Endothelial cell of umbilical vein (primary cell): ENCODE measurements at regions not wholly inside any gene's neighbourhood (a gene's known extent, or its start where the extent isn't known, plus 50 kb on each side); places are given as distances from the start of the nearest gene placed in this dataset.

Experiments used
- BruUV-seq: library from RNA; stranded (reverse); fragments of 400-500 nt; replicated peaks from 2 replicates; lab custom pipeline; 2021; lab: Mats Ljungman, UMichigan
- CTCF ChIA-PET: fragments of 300-600, 350-600 bp; sonication (Branson Sonifier 250); formaldehyde crosslinking; loops from one replicate; lab custom pipeline; 2021; ENCODE audit warnings: antibody characterized with exemption, inconsistent platforms; lab: Charles Lee
- POLR2A ChIA-PET: fragments of 300-600, 350-600 bp; sonication (Branson Sonifier 250); formaldehyde crosslinking; loops from one replicate; lab custom pipeline; 2021; ENCODE audit warnings: antibody characterized with exemption, inconsistent platforms; lab: Charles Lee
- DNase-seq: peaks from one replicate; pipeline ENCODE4 v3.0.0-alpha.2; 2011; ENCODE audit warnings: low read depth, low spot score
- FAIRE-seq: peaks from 2 replicates; lab custom pipeline; 2011; peaks lifted over from hg19 to GRCh38; lab: Jason Lieb, UNC
- H2AFZ ChIP-seq: 2 replicates; pipeline ENCODE4 v1.6.0; 2012; ENCODE audit warnings: low read depth, low read length, control low read depth, inconsistent platforms
- H3K27ac ChIP-seq: 2 replicates; pipeline ENCODE4 v1.5.1; 2011; ENCODE audit warnings: low read depth, mild to moderate bottlenecking, control low read depth, low read length, moderate library complexity; ENCODE audit not compliant: insufficient read depth
- H3K27me3 ChIP-seq, 2 experiments: 2 replicates each; pipeline versions ENCODE4 v1.6.0 to v1.6.1; 2011; ENCODE audit warnings: low read length in 2 of 2, mixed read lengths in 1 of 2; ENCODE audit not compliant: control insufficient read depth in 2 of 2, insufficient read depth in 2 of 2
- H3K36me3 ChIP-seq, 2 experiments: 2 replicates in 1 of 2; 3 replicates in 1 of 2; pipeline ENCODE4 v1.5.1; 2011; ENCODE audit warnings: low read length in 2 of 2, mild to moderate bottlenecking in 1 of 2, moderate library complexity in 1 of 2; ENCODE audit not compliant: control insufficient read depth in 2 of 2, insufficient read depth in 2 of 2; ENCODE audit errors: extremely low read depth in 1 of 2
- H3K4me1 ChIP-seq: 3 replicates; pipeline ENCODE4 v1.5.1; 2011; ENCODE audit warnings: mild to moderate bottlenecking, low read length; ENCODE audit not compliant: control insufficient read depth, insufficient read depth; ENCODE audit errors: extremely low read depth
- H3K4me2 ChIP-seq: 2 replicates; pipeline ENCODE4 v1.6.1; 2011; ENCODE audit warnings: low read length, control low read depth, mixed read lengths; ENCODE audit not compliant: insufficient read depth
- H3K4me3 ChIP-seq, 3 experiments: fragments of 200-600 bp in 1 of 3; sonication (generic), shearing (Covaris generic) in 1 of 3; replicated peaks in 1 of 3; 2 replicates each; pipeline ENCODE4 v1.5.1; 2011 to 2016; ENCODE audit warnings: control low read depth in 3 of 3, low read length in 3 of 3, mild to moderate bottlenecking in 2 of 3, inconsistent platforms in 1 of 3, low read depth in 1 of 3, moderate library complexity in 1 of 3; ENCODE audit not compliant: insufficient read depth in 1 of 3
- H3K79me2 ChIP-seq: 2 replicates; pipeline ENCODE4 v1.6.0; 2012; ENCODE audit warnings: low read length, inconsistent platforms; ENCODE audit not compliant: control insufficient read depth, insufficient read depth
- H3K9ac ChIP-seq: replicated peaks from 2 replicates; pipeline ENCODE3; 2011; ENCODE audit warnings: low read length, control low read depth; ENCODE audit not compliant: insufficient read depth; ENCODE audit errors: extremely low read depth
- H3K9me1 ChIP-seq: replicated peaks from 3 replicates; pipeline ENCODE4 v1.6.0; 2011; ENCODE audit warnings: mild to moderate bottlenecking, low read length; ENCODE audit not compliant: control insufficient read depth, insufficient read depth; ENCODE audit errors: extremely low read depth
- H3K9me3 ChIP-seq: replicated peaks from 2 replicates; pipeline ENCODE4 v1.5.1; 2012; ENCODE audit warnings: low read length, inconsistent platforms; ENCODE audit not compliant: control insufficient read depth, insufficient read depth
- H4K20me1 ChIP-seq: replicated peaks from 2 replicates; pipeline ENCODE3; 2011; ENCODE audit warnings: mild to moderate bottlenecking, low read length; ENCODE audit not compliant: control insufficient read depth, insufficient read depth; ENCODE audit errors: extremely low read depth
- CTCF ChIP-seq, 2 donors: IDR thresholded peaks; 1 replicate in 1 of 2; 2 replicates in 1 of 2; pipeline ENCODE4 v1.5.1; 2011; ENCODE audit warnings: low read length in 2 of 2, mild to moderate bottlenecking in 2 of 2, moderate library complexity in 2 of 2, control low read depth in 1 of 2, inconsistent platforms in 1 of 2, low read depth in 1 of 2; ENCODE audit not compliant: insufficient read depth in 1 of 2; ENCODE audit errors: extremely low read depth in 1 of 2
- EZH2 ChIP-seq: IDR thresholded peaks from 2 replicates; pipeline ENCODE4 v1.6.1; 2012; ENCODE audit warnings: borderline replicate concordance, low read depth, mild to moderate bottlenecking, moderate library complexity, low read length, inconsistent platforms; ENCODE audit not compliant: severe bottlenecking
- FOS ChIP-seq: IDR thresholded peaks from 2 replicates; pipeline ENCODE4 v1.6.1; 2011; ENCODE audit warnings: mild to moderate bottlenecking, low read length, moderate library complexity, borderline replicate concordance; ENCODE audit not compliant: insufficient read depth
- GATA2 ChIP-seq: IDR thresholded peaks from 2 replicates; pipeline ENCODE4 v1.7.0; 2011; ENCODE audit warnings: low read depth, mild to moderate bottlenecking, moderate library complexity, mixed read lengths, low read length; ENCODE audit not compliant: insufficient read length, insufficient read depth
- JUN ChIP-seq: IDR thresholded peaks from 2 replicates; pipeline ENCODE4 v1.6.1; 2011; ENCODE audit warnings: borderline replicate concordance, low read depth; ENCODE audit not compliant: insufficient read length, insufficient read depth
- MAX ChIP-seq: IDR thresholded peaks from 2 replicates; pipeline ENCODE4 v1.6.1; 2011; ENCODE audit not compliant: insufficient read depth, insufficient read length
- MYC ChIP-seq: IDR thresholded peaks from one replicate; pipeline ENCODE4 v1.6.1; 2011; ENCODE audit warnings: mild to moderate bottlenecking, low read depth, low read length
- POLR2A ChIP-seq: IDR thresholded peaks from 2 replicates; pipeline ENCODE4 v1.6.1; 2012; ENCODE audit warnings: low read depth, mild to moderate bottlenecking, control low read depth, low read length
- POLR2AphosphoS5 ChIP-seq: IDR thresholded peaks from 2 replicates; pipeline ENCODE4 v1.6.1; 2012; ENCODE audit warnings: low read depth, mild to moderate bottlenecking, control low read depth, low read length, moderate library complexity; ENCODE audit not compliant: insufficient read depth
- dilution Hi-C: fragments of 300-500 bp; cut with MboI; formaldehyde crosslinking; loops from one replicate; pipeline ENCODE4 v1.15.0; 2019; ENCODE audit warnings: low sequenced_read_pairs; ENCODE audit not compliant: extremely low pct_ligation_motif_present
- intact Hi-C: fragments of 100-400 bp; cut with micrococcal nuclease; formaldehyde crosslinking; loops from one replicate; pipeline ENCODE4 v1.10.0; 2022

GRCh38 chr3:83928903-83929302 is 1029.9 kb upstream of the CADM2 start:
- no peak for TF ChIP-seq POLR2AphosphoS5
- no peak for TF ChIP-seq EZH2
- TF ChIP-seq GATA2, result no peak
- no peak for TF ChIP-seq CTCF (IDR thresholded peaks at IDR 0.05; ENCODE audit: extremely low read depth in 1 of 2, insufficient read depth in 1 of 2, low read depth in 1 of 2, low read length in 2 of 2)
- TF ChIP-seq FOS, result no peak
- no peak for TF ChIP-seq JUN
- TF ChIP-seq MYC, result no peak
- no peak for TF ChIP-seq MAX
- no peak for TF ChIP-seq POLR2A
- FAIRE-seq (no peak), DNase-seq (no peak)
- H2AFZ ChIP-seq, result no peak overlapping the region
- CTCF ChIA-PET, result no interaction called here
- H3K4me3 ChIP-seq, result no peak overlapping the region
- no peaks in the 10 kb centered on the region for H3K36me3 ChIP-seq
- no peaks in the 10 kb centered on the region for H4K20me1 ChIP-seq
- dilution Hi-C loops, result no loop called here
- H3K27ac ChIP-seq, result no peak overlapping the region
- H3K4me2 ChIP-seq, result no peak overlapping the region
- H3K27me3 ChIP-seq, result no peaks in the 10 kb centered on the region
- no TSS peak for BruUV-seq
- no peaks in the 10 kb centered on the region for H3K79me2 ChIP-seq
- POLR2A ChIA-PET, result no interaction called here
- intact Hi-C loops, result no loop called here
- no peaks in the 10 kb centered on the region for H3K9me1 ChIP-seq
- no peaks in the 10 kb centered on the region for H3K4me1 ChIP-seq
- peaks cover 4% of the 10 kb centered on the region for H3K9me3 ChIP-seq
- no peak overlapping the region for H3K9ac ChIP-seq
